ENCODE measurements at regions not wholly inside any gene's neighbourhood (a gene's known extent, or its start where the extent isn't known, plus 50 kb on each side); places are given as distances from the start of the nearest gene placed in this dataset.

GRCh38 chr21:16311229-16311628 lies 581.4 kb downstream of the USP25 start:
- no peak overlapping the region for H3K4me3 Mint-ChIP-seq
- intact Hi-C loops (cut with micrococcal nuclease), result loop anchor here (10.0 kb wide), 1 partner anchor 56 kb away; no protein-coding TSS in a partner anchor
- peaks cover 7% of the 10 kb centered on the region for H3K4me1 Mint-ChIP-seq (ENCODE audit: low read depth)

GRCh38 chr21:16312321-16312720 lies 582.5 kb downstream of the USP25 start:
- DNase-seq, result no peak
- no peaks in the 10 kb centered on the region for H3K9me3 Mint-ChIP-seq
- no peaks in the 10 kb centered on the region for H3K36me3 Mint-ChIP-seq (ENCODE audit: low read depth)
- CTCF ChIA-PET, result no interaction called here
- no peak overlapping the region for H3K4me3 Mint-ChIP-seq
- H3K27me3 Mint-ChIP-seq (ENCODE audit: low read depth), result peaks cover 3% of the 10 kb centered on the region
- no peak overlapping the region for H3K27ac Mint-ChIP-seq
- H3K4me1 Mint-ChIP-seq (ENCODE audit: low read depth), result peaks cover 7% of the 10 kb centered on the region
- intact Hi-C loops (cut with micrococcal nuclease), result loop anchor here (10.0 kb wide), 1 partner anchor 58 kb away; no protein-coding TSS in a partner anchor

More at GRCh38 chr21:16311229-16311628, 581.4 kb downstream of the USP25 start:
- Mint-ChIP-seq H3K27ac (no peak overlapping the region), H3K27me3 (ENCODE audit: low read depth) (peaks cover 3% of the 10 kb centered on the region), H3K9me3 (no peaks in the 10 kb centered on the region), H3K36me3 (ENCODE audit: low read depth) (no peaks in the 10 kb centered on the region)
- DNase-seq, result no peak
- CTCF ChIA-PET, result no interaction called here

GRCh38 chr21:16315223-16315622 lies 585.4 kb downstream of the USP25 start:
- H3K36me3 Mint-ChIP-seq (ENCODE audit: low read depth), result no peaks in the 10 kb centered on the region
- H3K9me3 Mint-ChIP-seq, result no peaks in the 10 kb centered on the region
- H3K27ac Mint-ChIP-seq, result no peak overlapping the region
- H3K4me1 Mint-ChIP-seq (ENCODE audit: low read depth), result peaks cover under 1% of the 10 kb centered on the region
- DNase-seq, result no peak
- H3K4me3 Mint-ChIP-seq, result no peak overlapping the region
- CTCF ChIA-PET, result no interaction called here
- peaks cover 4% of the 10 kb centered on the region for H3K27me3 Mint-ChIP-seq (ENCODE audit: low read depth)
- intact Hi-C loops (cut with micrococcal nuclease), result loop anchor here (10.0 kb wide), 1 partner anchor 60 kb away; no protein-coding TSS in a partner anchor

- intact Hi-C loops (cut with micrococcal nuclease), result loop anchor here (10.0 kb wide), 1 partner anchor 64 kb away; no protein-coding TSS in a partner anchor
- DNase-seq, result no peak
Observed at GRCh38 chr21:16318651-16319300, 589.0 kb downstream of the USP25 start.

GRCh38 chr21:16320110-16320509 lies 590.3 kb downstream of the USP25 start:
- Mint-ChIP-seq H3K9me3 (no peaks in the 10 kb centered on the region), H3K27me3 (ENCODE audit: low read depth) (peaks cover 5% of the 10 kb centered on the region), H3K4me3 (no peak overlapping the region), H3K36me3 (ENCODE audit: low read depth) (no peaks in the 10 kb centered on the region), H3K27ac (no peak overlapping the region), H3K4me1 (ENCODE audit: low read depth) (no peaks in the 10 kb centered on the region)
- DNase-seq, result no peak
- CTCF ChIA-PET, result no interaction called here
- intact Hi-C loops (cut with micrococcal nuclease), result no loop called here

More at GRCh38 chr21:16318651-16319300, 589.0 kb downstream of the USP25 start:
- CTCF ChIA-PET, result interaction anchor here (0.6 to 1.2 kb wide), 2 partner anchors 11 to 13 kb away, joined by 3 to 4 read pairs; no protein-coding TSS in a partner anchor
- Mint-ChIP-seq H3K9me3 (no peaks in the 10 kb centered on the region), H3K4me1 (ENCODE audit: low read depth) (no peaks in the 10 kb centered on the region), H3K36me3 (ENCODE audit: low read depth) (no peaks in the 10 kb centered on the region), H3K27me3 (ENCODE audit: low read depth) (peaks cover 4% of the 10 kb centered on the region), H3K4me3 (no peak overlapping the region), H3K27ac (no peak overlapping the region)

- H3K36me3 Mint-ChIP-seq (ENCODE audit: low read depth), result no peaks in the 10 kb centered on the region
- CTCF ChIA-PET, result interaction anchor here (0.7 kb wide), 1 partner anchor 304 kb away, joined by 3 read pairs; no protein-coding TSS in a partner anchor
- no peak overlapping the region for H3K4me3 Mint-ChIP-seq
- no peaks in the 10 kb centered on the region for H3K4me1 Mint-ChIP-seq (ENCODE audit: low read depth)
- H3K27ac Mint-ChIP-seq, result no peak overlapping the region
- intact Hi-C loops (cut with micrococcal nuclease), result no loop called here
- no peak for DNase-seq
- peaks cover 5% of the 10 kb centered on the region for H3K27me3 Mint-ChIP-seq (ENCODE audit: low read depth)
- H3K9me3 Mint-ChIP-seq, result no peaks in the 10 kb centered on the region
Observed at GRCh38 chr21:16322454-16322853, 592.7 kb downstream of the USP25 start.

GRCh38 chr21:16323596-16323995 lies 593.8 kb downstream of the USP25 start:
- no peak for DNase-seq
- H3K27ac Mint-ChIP-seq, result no peak overlapping the region
- H3K36me3 Mint-ChIP-seq (ENCODE audit: low read depth), result no peaks in the 10 kb centered on the region
- H3K9me3 Mint-ChIP-seq, result no peaks in the 10 kb centered on the region
- CTCF ChIA-PET, result interaction anchor here (0.6 kb wide), 1 partner anchor 261 kb away, joined by 4 read pairs; no protein-coding TSS in a partner anchor
- intact Hi-C loops (cut with micrococcal nuclease), result no loop called here
- H3K4me3 Mint-ChIP-seq, result no peak overlapping the region
- H3K4me1 Mint-ChIP-seq (ENCODE audit: low read depth), result no peaks in the 10 kb centered on the region
- H3K27me3 Mint-ChIP-seq (ENCODE audit: low read depth), result peaks cover 5% of the 10 kb centered on the region

- Mint-ChIP-seq H3K9me3 (no peaks in the 10 kb centered on the region), H3K36me3 (ENCODE audit: low read depth) (no peaks in the 10 kb centered on the region), H3K27ac (no peak overlapping the region), H3K27me3 (ENCODE audit: low read depth) (peaks cover 2% of the 10 kb centered on the region), H3K4me1 (ENCODE audit: low read depth) (no peaks in the 10 kb centered on the region), H3K4me3 (no peak overlapping the region)
- CTCF ChIA-PET, result no interaction called here
- no peak for DNase-seq
- intact Hi-C loops (cut with micrococcal nuclease), result no loop called here
Observed at GRCh38 chr21:16324630-16325029, 594.8 kb downstream of the USP25 start.

GRCh38 chr21:16330082-16330907 lies 600.5 kb downstream of the USP25 start:
- Mint-ChIP-seq H3K27ac (no peak overlapping the region), H3K9me3 (no peaks in the 10 kb centered on the region), H3K27me3 (ENCODE audit: low read depth) (no peaks in the 10 kb centered on the region), H3K4me3 (no peak overlapping the region), H3K36me3 (ENCODE audit: low read depth) (no peaks in the 10 kb centered on the region), H3K4me1 (ENCODE audit: low read depth) (no peaks in the 10 kb centered on the region)
- CTCF ChIA-PET, result interaction anchor here (0.7 to 2.1 kb wide), 9 partner anchors 12 to 325 kb away, joined by 3 to 20 read pairs (median 3); no protein-coding TSS in a partner anchor
- no peak for DNase-seq
- intact Hi-C loops (cut with micrococcal nuclease), result loop anchor here (1.0 kb wide), 5 partner anchors 17 to 436 kb away; no protein-coding TSS in a partner anchor

- CTCF ChIA-PET, result interaction anchor here (0.7 to 2.1 kb wide), 4 partner anchors 9 to 248 kb away, joined by 3 to 20 read pairs (median 3); no protein-coding TSS in a partner anchor
- intact Hi-C loops (cut with micrococcal nuclease), result loop anchor here (1.0 kb wide), 5 partner anchors 18 to 437 kb away; no protein-coding TSS in a partner anchor
- Mint-ChIP-seq H3K27me3 (ENCODE audit: low read depth) (no peaks in the 10 kb centered on the region), H3K27ac (no peak overlapping the region), H3K4me1 (ENCODE audit: low read depth) (no peaks in the 10 kb centered on the region), H3K36me3 (ENCODE audit: low read depth) (no peaks in the 10 kb centered on the region), H3K9me3 (no peaks in the 10 kb centered on the region), H3K4me3 (no peak overlapping the region)
- no peak for DNase-seq
Observed at GRCh38 chr21:16330908-16331268, 601.1 kb downstream of the USP25 start.

GRCh38 chr21:16337266-16337665 lies 607.5 kb downstream of the USP25 start:
- intact Hi-C loops (cut with micrococcal nuclease), result no loop called here
- H3K4me3 Mint-ChIP-seq, result no peak overlapping the region
- H3K36me3 Mint-ChIP-seq (ENCODE audit: low read depth), result no peaks in the 10 kb centered on the region
- H3K27ac Mint-ChIP-seq, result no peak overlapping the region
- CTCF ChIA-PET, result no interaction called here
- no peaks in the 10 kb centered on the region for H3K4me1 Mint-ChIP-seq (ENCODE audit: low read depth)
- H3K27me3 Mint-ChIP-seq (ENCODE audit: low read depth), result peaks cover 4% of the 10 kb centered on the region
- DNase-seq, result no peak
- no peaks in the 10 kb centered on the region for H3K9me3 Mint-ChIP-seq

GRCh38 chr21:16342932-16343331 lies 613.1 kb downstream of the USP25 start:
- no peak overlapping the region for H3K4me3 Mint-ChIP-seq
- H3K27me3 Mint-ChIP-seq (ENCODE audit: low read depth), result peaks cover 4% of the 10 kb centered on the region
- DNase-seq, result no peak
- H3K27ac Mint-ChIP-seq, result no peak overlapping the region
- CTCF ChIA-PET, result interaction anchor here (1.0 kb wide), 1 partner anchor 115 kb away, joined by 3 read pairs; no protein-coding TSS in a partner anchor
- H3K36me3 Mint-ChIP-seq (ENCODE audit: low read depth), result no peaks in the 10 kb centered on the region
- no peaks in the 10 kb centered on the region for H3K9me3 Mint-ChIP-seq
- intact Hi-C loops (cut with micrococcal nuclease), result no loop called here
- no peaks in the 10 kb centered on the region for H3K4me1 Mint-ChIP-seq (ENCODE audit: low read depth)
